ENCODE measurements at regions not wholly inside any gene's neighbourhood (a gene's known extent, or its start where the extent isn't known, plus 50 kb on each side); places are given as distances from the start of the nearest gene placed in this dataset.

DNA sequence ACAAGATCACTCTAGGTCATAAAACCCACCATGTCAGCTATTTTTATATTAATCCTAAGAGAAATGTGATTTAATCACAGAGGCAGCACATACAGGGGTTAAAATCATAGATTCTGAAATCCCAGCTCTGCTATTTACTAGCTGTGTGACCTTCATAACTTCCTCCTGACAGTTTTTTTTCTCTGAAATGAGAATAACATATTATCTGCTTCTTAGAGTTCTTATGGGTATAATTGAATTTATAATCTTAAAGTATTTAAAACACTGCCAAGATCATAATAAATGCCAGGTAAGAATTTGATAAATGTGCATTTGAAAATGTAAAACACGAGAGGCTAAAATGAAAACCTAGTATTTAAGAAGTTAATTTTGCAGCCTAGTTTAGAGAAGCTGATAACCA is 722.9 kb downstream of the SLITRK6 start:
- H3K79me2 ChIP-seq (ENCODE audit: insufficient read depth, low read length): no peaks in the 10 kb centered on the region

DNA sequence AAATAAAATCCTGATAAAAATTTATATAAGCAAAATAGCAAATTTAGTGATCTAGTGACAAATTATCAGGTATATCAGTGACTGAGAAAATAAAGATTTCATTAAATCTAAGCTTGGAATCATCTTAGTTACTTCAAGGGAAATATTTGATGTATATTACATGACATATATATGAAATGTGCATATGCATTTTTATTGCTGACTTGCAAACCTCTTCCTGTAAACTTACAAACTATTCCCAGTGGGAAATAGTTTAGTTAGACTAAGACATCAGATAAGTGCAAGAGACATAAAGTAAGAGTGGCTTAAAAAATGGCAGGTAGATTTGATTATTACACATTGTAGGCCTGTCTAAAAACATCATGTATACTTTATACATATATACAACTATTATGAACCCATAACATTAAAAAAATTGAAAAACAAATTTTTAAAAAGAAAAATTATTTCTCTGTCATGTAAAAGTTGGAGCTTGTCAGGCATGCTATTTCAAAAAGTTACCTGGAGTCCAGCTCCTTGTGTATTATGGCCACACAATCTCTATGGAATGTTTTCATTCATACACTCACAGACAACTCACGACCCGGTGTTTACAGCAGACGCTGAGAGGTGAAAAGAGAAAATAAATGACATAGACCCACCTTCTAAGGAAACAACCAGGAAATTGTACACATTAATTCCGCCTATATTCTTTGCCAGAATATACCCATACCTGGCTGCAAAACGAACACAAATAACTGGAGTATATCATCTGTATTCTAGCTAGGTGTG is 724.5 kb downstream of the SLITRK6 start:
- no peaks in the 10 kb centered on the region for H4K20me1 ChIP-seq (ENCODE audit: insufficient read depth, low read length)
- Mint-ChIP-seq H3K4me1 (ENCODE audit: low read depth, unreplicated experiment) (no peaks in the 10 kb centered on the region), H3K36me3 (ENCODE audit: low read depth, unreplicated experiment) (no peaks in the 10 kb centered on the region), H3K27me3 (ENCODE audit: low read depth, unreplicated experiment) (no peaks in the 10 kb centered on the region), H3K27ac (ENCODE audit: unreplicated experiment) (no peak overlapping the region), H3K9me3 (ENCODE audit: unreplicated experiment) (no peaks in the 10 kb centered on the region), H3K4me3 (ENCODE audit: unreplicated experiment) (no peak overlapping the region)
- no peaks in the 10 kb centered on the region for H3K9me3 ChIP-seq (ENCODE audit: insufficient read depth, low read depth, low read length)
- H3K27me3 ChIP-seq (ENCODE audit: insufficient read depth, low read length): no peaks in the 10 kb centered on the region
- no peak for FAIRE-seq
- no peak for TF ChIP-seq EZH2 (IDR thresholded peaks at IDR 0.05; ENCODE audit: insufficient read depth, low read length)
- TF ChIP-seq, protein P1, sequence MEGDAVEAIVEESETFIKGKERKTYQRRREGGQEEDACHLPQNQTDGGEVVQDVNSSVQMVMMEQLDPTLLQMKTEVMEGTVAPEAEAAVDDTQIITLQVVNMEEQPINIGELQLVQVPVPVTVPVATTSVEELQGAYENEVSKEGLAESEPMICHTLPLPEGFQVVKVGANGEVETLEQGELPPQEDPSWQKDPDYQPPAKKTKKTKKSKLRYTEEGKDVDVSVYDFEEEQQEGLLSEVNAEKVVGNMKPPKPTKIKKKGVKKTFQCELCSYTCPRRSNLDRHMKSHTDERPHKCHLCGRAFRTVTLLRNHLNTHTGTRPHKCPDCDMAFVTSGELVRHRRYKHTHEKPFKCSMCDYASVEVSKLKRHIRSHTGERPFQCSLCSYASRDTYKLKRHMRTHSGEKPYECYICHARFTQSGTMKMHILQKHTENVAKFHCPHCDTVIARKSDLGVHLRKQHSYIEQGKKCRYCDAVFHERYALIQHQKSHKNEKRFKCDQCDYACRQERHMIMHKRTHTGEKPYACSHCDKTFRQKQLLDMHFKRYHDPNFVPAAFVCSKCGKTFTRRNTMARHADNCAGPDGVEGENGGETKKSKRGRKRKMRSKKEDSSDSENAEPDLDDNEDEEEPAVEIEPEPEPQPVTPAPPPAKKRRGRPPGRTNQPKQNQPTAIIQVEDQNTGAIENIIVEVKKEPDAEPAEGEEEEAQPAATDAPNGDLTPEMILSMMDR (IDR thresholded peaks at IDR 0.05; ENCODE audit: insufficient read depth, low read depth, low read length): no peak
- H3K9ac ChIP-seq (ENCODE audit: low read length): no peak overlapping the region
- no peak overlapping the region for H3K4me2 ChIP-seq (ENCODE audit: low read length)
- H3K4me3 ChIP-seq (ENCODE audit: insufficient read depth, low read depth, low read length): no peak overlapping the region
- H3K27ac ChIP-seq (ENCODE audit: low read depth, low read length): no peak overlapping the region
- H3K79me2 ChIP-seq (ENCODE audit: insufficient read depth, low read length): no peaks in the 10 kb centered on the region
- DNase-seq (ENCODE audit: low read depth): no peak
- no peaks in the 10 kb centered on the region for H3K4me1 ChIP-seq (ENCODE audit: insufficient read depth, low read length)
- H2AFZ ChIP-seq (ENCODE audit: low read depth, low read length): no peak overlapping the region
- H3K36me3 ChIP-seq (ENCODE audit: insufficient read depth, low read length): no peaks in the 10 kb centered on the region

More for the DNA sequence above, 722.9 kb downstream of the SLITRK6 start:
- Mint-ChIP-seq H3K9me3 (ENCODE audit: unreplicated experiment) (no peaks in the 10 kb centered on the region), H3K4me3 (ENCODE audit: unreplicated experiment) (no peak overlapping the region), H3K27ac (ENCODE audit: unreplicated experiment) (no peak overlapping the region), H3K27me3 (ENCODE audit: low read depth, unreplicated experiment) (no peaks in the 10 kb centered on the region), H3K36me3 (ENCODE audit: low read depth, unreplicated experiment) (no peaks in the 10 kb centered on the region), H3K4me1 (ENCODE audit: low read depth, unreplicated experiment) (no peaks in the 10 kb centered on the region)
- Histone ChIP-seq H4K20me1 (ENCODE audit: insufficient read depth, low read length) (no peaks in the 10 kb centered on the region), H3K4me2 (ENCODE audit: low read length) (no peak overlapping the region), H3K4me1 (ENCODE audit: insufficient read depth, low read length) (no peaks in the 10 kb centered on the region), H3K9ac (ENCODE audit: low read length) (no peak overlapping the region), H3K4me3 (ENCODE audit: insufficient read depth, low read depth, low read length) (no peak overlapping the region), H3K27ac (ENCODE audit: low read depth, low read length) (no peak overlapping the region), H3K36me3 (ENCODE audit: insufficient read depth, low read length) (no peaks in the 10 kb centered on the region), H3K27me3 (ENCODE audit: insufficient read depth, low read length) (no peaks in the 10 kb centered on the region), H3K9me3 (ENCODE audit: insufficient read depth, low read depth, low read length) (no peaks in the 10 kb centered on the region), H2AFZ (ENCODE audit: low read depth, low read length) (no peak overlapping the region)
- DNase-seq (ENCODE audit: low read depth): no peak
- no peak for FAIRE-seq
- TF ChIP-seq, protein P1 (IDR thresholded peaks at IDR 0.05; ENCODE audit: insufficient read depth, low read depth, low read length): no peak
- TF ChIP-seq EZH2 (IDR thresholded peaks at IDR 0.05; ENCODE audit: insufficient read depth, low read length): no peak

- DNase-seq (ENCODE audit: low read depth) (no peak), FAIRE-seq (no peak)
- no peak overlapping the region for H3K4me2 ChIP-seq (ENCODE audit: low read length)
- Mint-ChIP-seq H3K36me3 (ENCODE audit: low read depth, unreplicated experiment) (no peaks in the 10 kb centered on the region), H3K9me3 (ENCODE audit: unreplicated experiment) (no peaks in the 10 kb centered on the region), H3K4me3 (ENCODE audit: unreplicated experiment) (no peak overlapping the region), H3K27me3 (ENCODE audit: low read depth, unreplicated experiment) (no peaks in the 10 kb centered on the region), H3K27ac (ENCODE audit: unreplicated experiment) (no peak overlapping the region), H3K4me1 (ENCODE audit: low read depth, unreplicated experiment) (no peaks in the 10 kb centered on the region)
- H3K79me2 ChIP-seq (ENCODE audit: insufficient read depth, low read length): no peaks in the 10 kb centered on the region
- TF ChIP-seq, protein P1 (IDR thresholded peaks at IDR 0.05; ENCODE audit: insufficient read depth, low read depth, low read length): no peak
- no peak for TF ChIP-seq EZH2 (IDR thresholded peaks at IDR 0.05; ENCODE audit: insufficient read depth, low read length)
- H3K27me3 ChIP-seq (ENCODE audit: insufficient read depth, low read length): no peaks in the 10 kb centered on the region
- no peak overlapping the region for H3K4me3 ChIP-seq (ENCODE audit: insufficient read depth, low read depth, low read length)
- H3K27ac ChIP-seq (ENCODE audit: low read depth, low read length): no peak overlapping the region
- H4K20me1 ChIP-seq (ENCODE audit: insufficient read depth, low read length): no peaks in the 10 kb centered on the region
- no peaks in the 10 kb centered on the region for H3K4me1 ChIP-seq (ENCODE audit: insufficient read depth, low read length)
- no peak overlapping the region for H3K9ac ChIP-seq (ENCODE audit: low read length)
- H3K36me3 ChIP-seq (ENCODE audit: insufficient read depth, low read length): no peaks in the 10 kb centered on the region
- no peaks in the 10 kb centered on the region for H3K9me3 ChIP-seq (ENCODE audit: insufficient read depth, low read depth, low read length)
- H2AFZ ChIP-seq (ENCODE audit: low read depth, low read length): no peak overlapping the region
These were observed 731.0 kb downstream of the SLITRK6 start for GRCh38 chr13:85068231-85068630.

Data from astrocyte (in vitro differentiated cells and primary cell).